Activated effector memory CD4-positive, alpha-beta T cell treated with anti-CD3 and anti-CD28 coated beads, Interleukin-2, amount 50 U/mL, for 16 hours (primary cell): ENCODE measurements at regions not wholly inside any gene's neighbourhood (a gene's known extent, or its start where the extent isn't known, plus 50 kb on each side); places are given as distances from the start of the nearest gene placed in this dataset.
"Not testable (repeated sequence)": the region's sequence is repeated elsewhere in the genome, so short reads cannot be mapped to it uniquely, and the experiment has no call there.

Source experiments
- DNase-seq: peaks from one replicate; pipeline ENCODE4 v3.0.0-alpha.2; 2020

GRCh38 chr6:54440549-54440948, 132.3 kb downstream of the TINAG start:
- DNase-seq = no peak

GRCh38 chr6:54441020-54441419, 132.8 kb downstream of the TINAG start:
- DNase-seq = no peak

DNA sequence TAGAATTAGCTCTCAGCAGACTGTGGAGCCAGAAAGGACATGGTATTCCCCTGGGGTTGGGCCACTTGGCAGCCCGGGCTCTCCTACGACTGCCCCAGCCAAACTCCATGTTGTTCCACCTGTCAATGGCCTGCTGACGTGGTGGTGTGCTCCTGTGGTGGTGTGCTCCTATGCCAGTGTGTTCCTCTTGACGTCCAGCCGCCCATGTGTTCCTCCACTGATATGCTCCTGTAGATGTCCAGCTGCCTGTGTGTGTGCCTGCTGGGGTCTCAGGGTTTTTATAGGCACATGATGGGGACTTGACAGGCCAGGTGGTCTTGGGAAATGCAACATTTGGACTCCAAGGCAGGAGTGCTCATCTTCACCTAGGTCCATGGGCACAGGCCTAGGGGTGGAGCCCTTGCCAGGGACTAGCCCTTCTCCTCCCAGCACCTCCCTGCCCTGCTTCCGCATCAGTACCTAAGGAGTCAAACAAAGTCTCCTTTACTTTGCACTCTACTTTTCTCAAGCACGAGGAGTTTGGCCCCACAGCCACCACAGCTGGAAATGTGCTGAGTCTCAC, 133.5 kb downstream of the TINAG start:
- DNase-seq = no peak

DNA sequence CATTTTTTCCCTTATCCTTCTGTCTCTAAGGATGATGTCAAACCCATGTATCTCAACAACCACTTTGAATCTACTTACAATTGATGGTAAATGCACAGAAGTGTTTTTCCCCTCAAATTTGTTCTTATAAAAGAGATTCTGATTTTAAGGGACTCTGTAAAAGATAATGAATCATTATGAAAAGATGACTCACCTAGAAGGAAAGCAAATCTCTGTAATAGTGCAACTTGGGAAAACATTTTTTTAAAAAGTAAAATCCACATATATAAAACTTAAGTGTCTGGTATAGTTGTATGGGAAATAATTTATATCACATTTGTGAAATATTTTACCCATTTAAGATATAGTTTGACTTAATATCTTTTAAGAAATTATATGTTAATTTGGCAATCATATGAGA, 137.0 kb downstream of the TINAG start:
- no peak for DNase-seq

DNA sequence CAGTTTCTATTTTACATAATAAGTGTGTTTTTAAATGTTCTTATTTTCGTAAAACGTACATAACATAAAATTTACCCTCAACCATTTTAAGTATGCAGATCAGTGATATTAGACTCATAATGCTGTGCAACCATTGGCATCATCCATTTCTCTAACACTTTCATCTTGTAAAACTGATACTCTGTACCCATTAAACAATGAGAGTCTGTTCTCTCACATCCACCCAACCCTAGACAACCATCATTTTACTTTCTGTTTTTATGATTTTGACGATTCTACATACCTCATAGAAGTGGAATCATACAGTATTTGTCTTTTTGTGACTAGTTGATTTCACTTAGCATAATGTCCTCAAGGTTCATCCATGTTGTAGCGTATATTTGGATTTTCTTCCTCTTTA, 140.4 kb downstream of the TINAG start:
- no peak for DNase-seq

DNA sequence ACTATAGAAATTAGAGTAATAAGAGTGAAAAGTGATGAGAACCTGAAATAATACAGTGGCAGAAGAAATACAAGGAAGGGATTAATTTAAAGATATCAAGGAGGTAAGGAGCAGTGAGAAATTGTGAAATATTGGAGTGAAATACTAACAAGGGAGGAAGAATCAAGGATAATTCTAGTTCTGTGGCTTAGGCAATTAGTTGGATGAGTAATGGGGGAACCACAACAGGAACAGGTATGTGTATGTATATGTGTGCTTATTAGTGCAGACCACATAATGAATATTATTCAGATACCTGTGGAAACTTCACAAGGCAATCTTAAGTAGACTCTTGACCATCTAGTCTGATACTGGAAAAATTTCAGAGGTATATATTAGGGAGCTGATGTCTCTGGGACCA, 143.3 kb downstream of the TINAG start:
- no peak for DNase-seq

GRCh38 chr6:54463354-54464024, 155.2 kb downstream of the TINAG start:
- DNase-seq = no peak

- no peak for DNase-seq
Measured at GRCh38 chr6:54465649-54466300, 157.5 kb downstream of the TINAG start.

- DNase-seq = no peak
Measured at GRCh38 chr6:54467384-54467783, 159.1 kb downstream of the TINAG start.

DNA sequence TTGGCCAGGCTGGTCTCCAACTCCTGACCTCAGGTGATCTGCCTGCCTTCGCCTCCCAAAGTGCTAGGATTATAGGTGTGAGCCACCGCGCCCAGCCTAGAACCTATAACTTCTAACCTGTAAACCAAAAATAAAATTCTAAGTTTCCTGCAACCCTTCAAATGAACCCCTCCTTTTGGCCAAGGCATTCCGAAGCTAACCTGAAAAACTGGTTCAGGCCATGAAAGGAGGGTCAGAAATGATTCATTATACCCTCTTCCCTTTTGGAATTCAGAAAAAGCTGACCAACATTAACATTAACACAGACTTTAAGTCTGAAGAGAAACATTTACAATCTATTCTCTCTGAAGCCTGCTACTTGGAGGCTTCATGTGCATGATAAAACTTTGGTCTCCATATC, 165.1 kb downstream of the TINAG start:
- no peak for DNase-seq

GRCh38 chr6:54474898-54475297, 166.7 kb downstream of the TINAG start:
- DNase-seq = no peak

DNA sequence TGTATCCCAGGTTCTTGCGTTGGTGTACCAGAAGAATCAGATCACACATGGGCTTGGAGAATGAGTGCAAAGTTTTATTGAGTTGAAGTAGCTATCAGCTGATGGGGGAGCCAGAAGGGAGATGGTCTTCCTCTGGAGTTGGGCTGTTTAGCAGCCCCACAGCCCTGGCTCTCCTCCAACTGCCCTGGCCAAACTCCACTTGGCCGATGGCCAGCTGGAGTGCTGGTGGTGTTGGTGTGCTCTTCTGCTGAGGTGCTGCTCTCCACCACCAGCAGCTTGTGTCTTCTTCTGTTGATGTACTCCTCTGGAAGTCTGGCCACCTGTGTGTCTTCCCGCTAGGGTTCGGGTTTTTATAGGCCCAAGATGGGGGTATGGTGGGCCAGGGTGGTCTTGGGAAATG, 172.8 kb downstream of the TINAG start:
- no peak for DNase-seq

- no peak for DNase-seq
Measured at GRCh38 chr6:54491431-54491830, 183.2 kb downstream of the TINAG start.

GRCh38 chr6:54493138-54493537, 184.9 kb downstream of the TINAG start:
- DNase-seq = no peak

DNA sequence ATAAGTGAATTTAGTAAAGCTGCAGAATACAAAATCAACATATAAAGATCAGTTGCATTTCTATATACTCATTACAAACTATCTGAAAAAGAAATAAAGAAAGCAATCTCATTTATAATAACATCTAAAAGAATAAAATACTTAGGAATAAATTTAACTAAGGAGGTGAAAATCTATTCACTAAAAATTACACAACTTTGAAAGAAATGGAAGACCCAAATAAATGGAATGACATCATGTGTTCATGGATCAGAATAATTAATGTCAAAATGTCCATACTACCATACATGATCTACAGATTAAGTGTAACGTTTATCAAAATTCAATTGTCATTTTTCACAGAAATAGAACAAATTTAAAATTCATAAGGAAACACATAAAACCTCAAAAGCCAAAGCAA, 194.9 kb downstream of the TINAG start:
- DNase-seq = no peak

GRCh38 chr6:54515013-54515412, 206.8 kb downstream of the TINAG start:
- DNase-seq = no peak

- no peak for DNase-seq
Measured at GRCh38 chr6:54515713-54516112, 207.5 kb downstream of the TINAG start.

DNA sequence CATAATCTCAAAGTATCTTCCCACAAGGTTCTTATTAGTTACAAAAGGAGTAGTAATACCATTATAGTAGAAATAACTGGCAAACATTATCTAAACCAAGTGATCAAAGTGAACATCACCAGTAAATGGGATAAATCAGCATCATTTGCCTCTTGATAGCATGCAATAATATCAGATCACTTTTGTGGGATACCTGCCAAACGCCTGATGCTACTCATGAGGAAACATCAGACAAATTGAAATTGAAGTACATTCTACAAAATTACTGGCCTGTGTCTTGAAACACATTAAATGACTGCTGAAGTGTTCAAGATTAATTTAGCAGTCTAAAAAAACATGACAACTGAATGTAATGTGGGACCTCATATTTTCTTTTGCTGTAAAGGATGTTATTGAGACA, 208.1 kb downstream of the TINAG start:
- no peak for DNase-seq

DNA sequence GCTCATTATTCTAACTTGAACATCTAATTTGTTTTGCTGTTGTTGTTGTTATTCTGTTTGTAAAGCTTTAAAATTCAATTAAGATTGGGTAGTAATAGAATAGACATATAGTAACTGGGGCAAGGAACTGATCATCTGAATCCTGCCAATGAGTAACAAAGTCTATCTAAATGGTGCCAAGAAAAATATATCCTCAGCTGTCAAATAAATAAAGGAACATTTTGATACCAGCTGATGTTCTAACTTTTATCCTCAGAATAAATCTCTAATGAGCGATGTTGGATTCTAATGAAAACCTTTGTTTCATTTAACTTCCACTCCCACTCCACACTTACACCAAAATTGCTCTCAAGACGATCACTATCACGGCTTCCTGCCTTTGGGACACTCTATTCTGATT, 210.9 kb downstream of the TINAG start:
- no peak for DNase-seq

DNA sequence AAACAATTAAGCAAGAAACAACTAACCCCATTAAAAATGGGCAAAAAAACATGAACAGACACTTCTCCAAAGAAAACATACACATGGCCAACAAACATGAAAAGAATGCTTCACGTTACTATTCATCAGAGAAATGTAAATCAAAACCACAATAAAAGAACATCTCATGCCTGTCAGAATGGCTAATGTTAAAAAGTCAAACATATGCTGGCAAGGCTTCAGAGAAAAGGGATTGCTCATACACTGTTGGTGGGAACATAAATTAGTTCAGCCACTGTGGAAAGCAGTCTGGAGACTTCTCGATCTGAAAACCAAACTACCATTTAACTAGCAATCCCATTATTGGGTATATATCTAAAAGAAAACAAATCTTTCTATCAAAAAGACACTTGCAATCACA, 217.5 kb downstream of the TINAG start:
- DNase-seq = no peak

- no peak for DNase-seq
Measured at GRCh38 chr6:54533567-54533966, 225.3 kb downstream of the TINAG start.

DNA sequence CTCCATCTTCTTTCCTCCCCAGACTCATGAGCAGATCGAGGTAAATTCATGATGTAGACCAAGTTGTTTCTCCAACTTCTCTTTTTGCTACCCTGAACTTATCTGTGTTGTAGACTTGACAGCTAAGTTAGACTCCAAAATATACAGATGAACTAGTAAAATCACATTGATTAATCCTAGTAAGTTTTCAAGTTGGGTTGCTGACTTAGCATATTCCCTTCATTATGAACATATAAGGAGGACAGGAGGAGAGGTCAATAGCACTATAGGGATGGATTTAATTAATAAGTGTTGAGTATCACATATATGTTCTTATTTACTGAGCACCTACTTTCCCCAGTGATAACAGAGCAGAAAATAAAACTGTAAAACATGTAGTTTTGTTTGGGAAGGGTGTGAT, 227.3 kb downstream of the TINAG start:
- no peak for DNase-seq

GRCh38 chr6:54541541-54541940, 233.3 kb downstream of the TINAG start:
- DNase-seq = no peak

GRCh38 chr6:54559136-54559535, 250.9 kb downstream of the TINAG start:
- DNase-seq = no peak

- DNase-seq = not testable (repeated sequence)
Measured at GRCh38 chr6:54564188-54564587, 255.9 kb downstream of the TINAG start.
